HuH-7 (cell line): ENCODE measurements at regions not wholly inside any gene's neighbourhood (a gene's known extent, or its start where the extent isn't known, plus 50 kb on each side); places are given as distances from the start of the nearest gene placed in this dataset.
"Not testable (repeated sequence)": the region's sequence is repeated elsewhere in the genome, so short reads cannot be mapped to it uniquely, and the experiment has no call there.

Experiments used
- DNase-seq: peaks from one replicate; pipeline ENCODE4 v3.0.0; 2011; ENCODE audit warnings: low spot score

DNA sequence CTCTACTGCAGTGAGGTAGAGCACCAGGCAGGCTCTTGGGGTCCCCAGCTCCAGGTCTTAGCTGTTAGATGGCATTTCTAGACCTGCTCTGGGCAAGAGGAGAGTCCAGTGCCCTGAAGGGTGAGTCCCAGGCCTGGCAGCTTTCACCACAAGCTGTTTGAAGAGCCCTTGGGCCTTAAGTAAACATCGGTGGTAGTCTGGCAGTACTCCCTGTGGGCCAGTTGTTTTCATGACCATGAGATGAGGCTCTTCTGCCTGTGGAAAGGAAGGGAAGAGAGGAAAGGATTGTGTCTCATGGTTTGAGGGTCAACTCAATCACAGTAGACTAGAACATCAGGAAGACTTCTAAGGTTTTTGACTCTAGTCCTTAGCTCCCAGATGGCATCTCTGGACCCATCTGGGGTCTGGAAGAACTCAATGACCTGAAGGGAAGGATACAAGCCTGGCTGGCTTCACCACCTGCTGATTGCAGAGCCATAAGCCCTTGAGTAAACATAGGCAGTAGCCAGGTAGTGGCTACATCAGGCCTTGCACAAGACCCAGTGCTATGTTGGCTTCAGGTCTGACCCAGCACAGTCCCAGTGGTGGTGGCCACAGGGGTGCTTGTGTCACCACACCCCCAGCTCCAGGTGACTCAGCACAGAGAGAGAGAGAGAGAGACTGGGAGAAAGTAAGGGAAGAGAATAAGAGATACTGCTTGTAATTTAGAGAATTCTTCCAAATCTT lies 114.3 kb upstream of the PCSK5 start:
- peak; percentile 8 for DNase-seq

DNA sequence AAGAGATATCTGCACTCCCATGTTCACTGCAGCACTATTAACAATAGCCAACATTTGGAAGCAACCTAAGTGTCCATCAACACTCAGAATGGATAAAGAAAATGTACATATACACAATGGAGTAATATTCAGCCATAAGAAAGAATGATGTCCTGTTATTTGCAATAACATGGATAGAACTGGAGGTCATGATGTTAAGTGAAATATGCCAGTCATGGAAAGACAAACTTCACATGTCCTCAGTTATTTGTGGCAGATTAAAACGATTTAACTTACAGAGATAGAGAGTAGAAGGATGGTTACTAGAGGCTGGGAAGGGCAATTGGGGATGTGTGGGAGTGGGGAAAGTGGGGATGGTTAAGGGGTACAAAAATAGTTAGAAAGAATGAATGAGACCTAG lies 110.3 kb upstream of the PCSK5 start:
- no peak for DNase-seq

DNA sequence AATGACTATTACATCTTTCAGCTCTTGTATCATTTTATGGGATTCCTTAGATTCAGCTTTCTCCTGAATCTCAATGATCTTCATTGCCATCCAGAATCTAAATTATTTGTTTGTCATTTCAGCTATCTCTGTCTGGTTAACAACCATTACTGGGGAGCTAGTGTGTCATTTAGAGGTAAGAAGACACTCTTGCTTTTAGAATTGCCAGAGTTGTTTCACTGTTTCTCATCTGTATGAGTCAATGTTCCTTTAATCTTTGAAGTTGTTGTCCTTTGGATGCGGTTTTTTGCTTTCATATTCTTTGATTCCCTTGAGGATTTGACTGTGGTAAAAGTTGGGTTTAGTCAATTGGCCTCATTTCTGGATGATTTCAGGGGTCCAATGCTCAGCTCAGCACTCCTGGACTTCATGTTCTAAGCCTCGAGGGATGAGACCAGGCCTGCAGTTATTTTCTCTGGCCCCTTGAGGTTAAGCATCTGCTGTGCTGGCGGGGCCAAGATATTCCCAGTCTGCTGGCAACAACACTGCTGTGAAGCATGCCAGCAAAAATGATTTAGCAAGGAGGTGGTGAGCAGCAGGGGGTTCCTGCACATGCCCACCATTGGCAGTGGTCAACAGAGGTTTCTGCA lies 102.4 kb upstream of the PCSK5 start:
- DNase-seq: no peak

DNA sequence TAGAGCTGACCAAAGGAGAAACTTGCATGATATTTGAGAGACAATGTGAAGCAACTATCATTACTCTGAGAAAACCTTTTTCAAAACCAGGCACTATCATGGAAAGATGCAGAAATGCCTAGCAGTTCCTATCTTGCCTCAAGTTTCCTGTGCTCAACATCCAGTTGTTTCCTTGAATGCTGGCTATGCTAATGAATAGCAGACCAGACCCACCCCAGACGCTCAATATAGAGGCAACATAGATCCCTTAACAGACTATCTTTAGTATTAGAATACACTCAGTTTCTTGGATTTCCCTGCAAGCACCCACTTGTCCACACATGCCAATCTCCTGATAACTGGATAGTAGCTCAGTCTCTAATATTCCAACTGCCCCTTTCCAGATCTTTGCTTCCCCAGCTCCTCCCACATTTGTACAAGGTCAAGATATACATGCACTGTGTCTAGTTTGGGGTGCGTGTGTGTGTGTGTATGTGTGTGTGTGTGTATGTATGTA lies 93.3 kb upstream of the PCSK5 start:
- DNase-seq: no peak

DNA sequence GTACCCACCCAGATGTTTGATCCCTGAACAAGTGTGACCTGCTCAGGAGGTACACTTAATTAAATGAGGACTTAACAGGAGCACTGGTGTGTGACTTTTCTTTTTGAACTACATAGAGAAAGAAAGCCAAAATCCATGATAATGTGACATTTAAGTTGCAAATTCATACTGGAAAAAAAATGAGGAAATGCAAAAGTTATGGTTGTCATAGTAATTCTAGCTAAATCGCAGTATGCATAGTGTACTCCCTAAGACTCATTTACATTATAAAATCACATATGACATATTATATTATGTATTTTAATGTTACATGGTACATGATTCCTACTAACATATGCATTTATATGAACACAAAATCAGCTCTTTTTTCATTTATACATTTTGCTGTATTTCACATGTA lies 92.0 kb upstream of the PCSK5 start:
- DNase-seq: no peak

DNA sequence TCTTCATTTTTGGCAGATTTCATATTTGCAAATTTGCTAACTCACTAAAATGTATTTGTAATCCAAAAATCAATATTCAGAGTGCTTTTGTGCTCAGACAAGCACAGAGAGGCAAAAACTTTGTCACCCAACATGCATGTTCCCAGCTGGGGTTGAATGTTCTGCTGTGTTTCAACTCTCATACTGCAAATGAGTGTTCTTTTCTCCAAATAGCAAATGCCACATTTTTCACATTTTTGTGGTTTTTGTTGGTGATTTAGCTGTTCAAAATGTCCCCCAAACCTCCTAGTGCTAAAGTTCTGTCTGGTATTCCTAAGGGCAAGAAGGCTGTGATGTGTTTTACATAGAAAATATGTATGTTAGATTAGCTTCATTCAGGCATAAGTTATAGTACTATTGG lies 87.3 kb upstream of the PCSK5 start:
- no peak for DNase-seq

DNA sequence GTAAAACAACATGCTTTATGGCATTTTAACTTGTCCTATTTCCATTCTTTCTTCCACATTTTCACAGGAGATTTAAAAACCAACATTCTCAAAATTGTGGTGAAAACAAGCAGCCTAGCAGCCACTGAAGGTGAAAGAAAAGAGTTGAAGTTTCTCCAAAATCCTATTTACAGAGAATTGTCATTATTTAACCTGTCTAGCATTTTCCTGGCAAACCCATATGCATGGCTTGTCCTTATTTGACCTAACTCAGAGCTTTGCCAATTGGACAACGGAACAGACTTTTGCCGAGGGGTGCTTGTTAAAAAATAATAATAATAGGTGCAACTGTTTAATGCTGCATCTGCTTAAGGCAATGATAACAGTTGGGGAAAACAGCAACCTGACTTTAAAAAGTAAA lies 80.4 kb upstream of the PCSK5 start:
- DNase-seq: no peak

DNA sequence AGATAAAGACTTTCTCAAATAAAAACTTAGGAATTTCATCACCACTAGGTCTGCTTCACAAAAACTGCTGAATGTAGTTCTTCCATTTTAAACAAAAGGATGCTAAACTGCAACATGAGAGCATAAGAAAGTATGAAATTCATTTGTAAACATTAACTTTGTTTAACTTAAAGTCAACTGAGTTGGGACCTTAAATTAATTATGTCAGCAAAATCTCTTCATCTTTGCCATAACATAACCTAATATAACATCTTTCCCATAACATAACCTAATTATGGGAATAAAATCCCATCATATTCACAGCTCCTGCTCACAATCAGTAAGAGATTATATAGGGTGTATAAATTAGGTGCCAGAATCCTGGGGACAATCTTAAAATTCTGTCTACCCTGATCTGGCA lies 78.8 kb upstream of the PCSK5 start:
- DNase-seq: no peak

DNA sequence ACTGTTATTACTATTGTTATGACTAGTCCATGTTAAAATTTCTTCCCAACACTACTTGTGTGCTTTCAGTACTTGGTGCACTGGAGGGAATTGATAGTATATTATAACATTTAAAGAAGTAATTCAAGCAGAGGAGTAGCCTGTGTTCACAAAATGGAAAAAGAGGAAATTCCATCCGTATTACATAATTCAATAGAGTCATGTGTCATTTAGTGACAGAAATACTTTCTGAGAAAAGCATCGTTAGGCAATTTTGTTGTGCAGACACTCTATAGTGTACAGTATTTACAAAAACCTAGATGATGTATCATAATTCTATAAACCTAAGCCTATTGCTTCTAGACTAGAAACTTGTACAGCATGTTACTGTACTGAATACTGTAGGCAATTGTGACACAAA lies 78.3 kb upstream of the PCSK5 start:
- DNase-seq: no peak

DNA sequence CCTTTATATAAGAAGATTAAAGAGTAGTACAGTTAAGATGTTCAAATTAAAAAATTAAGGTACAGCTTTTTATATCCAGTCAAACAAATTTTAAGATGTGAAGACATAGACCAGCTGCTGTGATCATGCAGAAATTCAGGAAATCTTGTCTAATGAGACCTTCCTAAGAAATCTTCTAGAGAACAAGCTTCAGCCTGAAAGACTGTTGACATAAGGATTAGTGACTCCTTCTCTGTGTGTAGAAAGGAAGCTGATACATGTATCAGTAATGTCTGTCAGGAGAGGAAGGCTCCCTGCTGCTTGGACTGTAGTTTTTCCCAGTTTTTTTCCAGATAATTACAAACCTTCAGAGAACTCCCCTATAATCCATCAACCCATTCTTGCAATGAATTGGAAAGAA lies 75.8 kb upstream of the PCSK5 start:
- DNase-seq: no peak

DNA sequence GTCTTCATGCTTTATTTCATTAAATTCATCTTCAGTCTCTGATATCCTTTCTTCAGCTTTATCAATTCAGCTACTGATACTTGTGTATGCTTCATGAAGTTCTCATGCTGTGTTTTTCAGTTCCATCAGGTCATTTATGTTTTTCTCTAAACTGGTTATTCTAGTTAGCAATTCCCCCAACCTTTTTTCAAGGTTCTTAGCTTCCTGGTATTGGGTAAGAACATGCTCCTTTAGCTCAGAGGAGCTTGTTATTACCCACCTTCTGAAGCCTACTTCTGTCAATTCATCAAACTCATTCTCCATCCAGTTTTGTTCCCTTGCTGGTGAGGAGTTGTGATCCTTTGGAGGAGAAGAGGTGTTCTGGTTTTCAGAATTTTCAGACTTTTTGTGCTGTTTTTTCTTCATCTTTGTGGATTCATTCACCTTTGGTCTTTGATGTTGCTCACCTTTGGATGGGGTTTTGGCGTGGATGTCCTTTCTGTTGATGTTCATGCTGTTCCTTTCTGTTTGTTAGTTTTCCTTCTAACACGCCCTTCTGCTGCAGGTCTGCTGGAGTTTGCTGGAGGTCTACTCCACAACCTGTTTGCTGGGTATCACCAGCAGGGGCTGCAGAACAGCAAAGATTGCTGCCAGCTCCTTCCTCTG lies 69.9 kb upstream of the PCSK5 start:
- DNase-seq: not testable (repeated sequence)

DNA sequence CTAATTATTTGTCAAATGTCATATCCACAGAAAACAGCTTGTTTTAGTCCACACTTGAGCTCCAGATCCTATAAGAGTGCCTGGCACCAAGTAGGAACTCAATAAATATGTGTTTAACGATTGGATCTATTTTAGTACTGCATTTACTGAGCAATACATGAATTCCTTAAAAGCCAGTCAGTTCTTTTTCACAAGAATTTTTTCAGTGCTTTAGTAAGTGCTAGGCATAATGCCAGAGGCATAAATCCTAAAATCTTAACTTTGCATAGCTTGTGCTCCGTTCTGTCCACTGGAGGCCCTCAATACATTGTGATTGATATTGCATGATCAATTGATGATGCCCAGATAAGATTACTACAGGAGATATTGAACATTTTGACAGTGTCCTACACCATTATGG lies 67.3 kb upstream of the PCSK5 start:
- DNase-seq: no peak

DNA sequence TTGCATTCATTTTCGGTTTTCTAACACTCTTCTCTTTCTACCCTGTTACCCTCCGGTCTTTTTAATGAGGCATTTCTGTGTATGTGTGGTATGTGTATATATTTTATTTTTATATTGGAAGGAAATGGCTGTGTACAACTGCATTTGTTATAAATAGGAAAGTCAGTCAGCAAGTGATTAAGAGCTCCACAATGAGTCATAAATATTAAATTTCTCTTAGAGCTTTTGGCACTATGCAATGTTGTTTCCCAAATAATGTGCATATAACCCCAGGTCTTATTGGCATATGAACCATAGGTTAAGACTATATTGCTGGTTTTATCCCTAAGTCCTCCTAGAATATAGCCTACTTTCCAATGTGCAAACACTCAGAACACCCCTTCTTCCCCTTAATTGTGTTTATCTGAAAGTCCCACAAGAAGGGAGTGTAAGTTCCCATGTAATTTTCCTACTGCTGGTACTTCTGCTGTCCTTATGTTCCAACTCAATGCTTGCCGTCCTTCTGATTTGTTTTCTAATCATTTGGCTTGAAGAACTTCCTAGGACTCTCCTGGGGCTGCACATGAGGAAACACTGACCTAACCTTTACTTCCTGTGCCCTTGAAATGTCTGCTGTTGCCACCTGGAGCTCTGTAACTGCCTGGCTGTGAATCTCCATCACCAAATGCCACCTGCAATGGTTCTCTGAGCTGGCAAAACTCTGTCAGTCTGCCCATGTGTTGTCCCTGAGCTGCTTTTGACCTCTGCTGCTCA lies 65.5 kb upstream of the PCSK5 start:
- DNase-seq: no peak

DNA sequence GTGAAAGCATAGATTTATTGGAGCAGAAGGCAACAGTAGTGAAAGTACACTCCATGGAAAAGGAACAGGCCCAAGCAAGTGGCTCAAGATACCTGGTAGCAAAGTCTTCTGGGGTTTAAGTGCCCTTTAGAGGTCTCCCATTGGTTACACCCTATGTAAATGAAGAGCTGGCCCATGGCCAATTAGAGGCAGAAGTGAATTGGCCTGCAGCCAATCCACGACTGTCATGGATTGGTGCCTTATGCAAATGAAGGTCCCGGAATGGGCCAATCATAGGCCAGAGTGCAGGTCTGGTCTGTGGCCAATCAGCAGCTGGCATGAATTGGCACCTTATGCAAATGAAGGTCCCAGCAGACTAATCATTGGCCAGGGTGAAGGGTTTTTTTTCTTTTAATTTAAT lies 64.2 kb upstream of the PCSK5 start:
- no peak for DNase-seq

DNA sequence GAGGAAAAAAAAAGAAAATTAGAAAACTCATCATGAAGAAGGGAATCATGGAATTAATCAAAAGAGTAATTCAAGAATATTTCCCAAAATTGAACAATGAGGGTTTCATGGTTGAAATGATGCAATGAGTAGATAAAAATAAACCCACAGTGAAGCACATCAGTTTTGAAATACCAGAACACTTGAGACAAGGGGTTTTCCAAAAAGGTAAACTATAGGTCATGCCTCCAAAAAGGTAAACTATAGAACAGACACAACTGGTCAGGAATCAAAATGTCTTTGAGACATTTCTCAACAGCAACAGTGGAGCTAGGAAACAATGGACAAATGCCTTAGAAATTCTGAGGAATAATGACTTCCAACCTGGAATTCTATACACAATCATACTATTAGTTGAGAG lies 60.2 kb upstream of the PCSK5 start:
- no peak for DNase-seq

DNA sequence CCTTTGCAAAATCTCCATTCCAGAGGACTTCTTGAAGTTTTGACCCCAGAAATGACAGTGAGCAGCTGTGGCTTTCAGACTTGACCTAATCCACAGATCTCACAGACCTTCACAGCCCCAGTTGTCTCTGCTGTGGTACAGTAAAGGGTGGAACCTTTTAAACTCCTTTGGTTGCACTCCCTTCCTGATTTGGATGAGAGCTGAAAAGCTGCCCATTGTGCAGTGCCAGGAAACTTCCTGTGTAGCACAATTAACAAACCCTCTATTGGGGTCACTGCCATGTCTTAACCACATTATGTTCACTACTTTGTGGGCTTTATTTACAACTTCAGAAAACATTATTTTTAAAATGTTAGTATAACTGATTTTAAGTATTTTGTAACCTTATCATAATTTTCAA lies 56.7 kb upstream of the PCSK5 start:
- DNase-seq: no peak

DNA sequence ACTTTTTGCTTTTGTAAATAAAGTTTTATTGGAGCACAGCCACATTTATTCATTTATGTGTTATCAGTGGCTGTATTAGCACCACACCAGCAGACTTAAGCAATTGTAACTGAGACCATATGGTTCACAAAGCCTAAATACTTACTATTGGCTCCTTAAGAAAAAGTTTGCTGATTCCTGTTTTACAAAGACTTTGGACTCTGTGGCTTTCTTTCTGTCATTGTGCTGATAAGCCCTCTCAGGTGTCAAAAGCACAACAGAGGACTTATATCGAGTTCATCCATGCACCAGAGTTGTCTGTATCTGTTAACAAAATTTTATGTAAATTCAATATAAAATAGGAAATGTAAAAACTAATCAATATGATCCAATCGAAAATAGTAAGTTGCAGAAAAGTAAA lies 55.6 kb upstream of the PCSK5 start:
- DNase-seq: peak; percentile 15
